Upper lobe of left lung (tissue), 6 donors: ENCODE measurements at regions not wholly inside any gene's neighbourhood (a gene's known extent, or its start where the extent isn't known, plus 50 kb on each side); places are given as distances from the start of the nearest gene placed in this dataset.

Experiments
- ATAC-seq, 2 donors: fragments of 200-7000 bp; cut with Tn5 transposase; one replicate each; pipeline ENCODE4 v1.9.1; 2022; ENCODE audit warnings: mild to moderate bottlenecking in 2 of 2, moderate library complexity in 2 of 2; ENCODE audit not compliant: low FRiP score in 2 of 2
- DNase-seq, 2 donors: peaks; one replicate each; pipeline ENCODE4 v3.0.0-alpha.2; 2019 to 2020
- H3K27ac ChIP-seq, 4 donors: fragments of 200-600 bp; sonication (generic); one replicate each; pipeline ENCODE4 v1.5.1; 2016 to 2019
- H3K27me3 ChIP-seq, 4 donors: fragments of 200-600 bp; sonication (generic); one replicate each; pipeline ENCODE4 v1.5.1; 2017 to 2019
- H3K36me3 ChIP-seq, 4 donors: fragments of 200-600 bp; sonication (generic); one replicate each; pipeline ENCODE4 v1.5.1; 2016 to 2019
- H3K4me1 ChIP-seq, 4 donors: fragments of 200-600 bp; sonication (generic); one replicate each; pipeline ENCODE4 v1.5.1; 2018 to 2019
- H3K4me3 ChIP-seq, 4 donors: fragments of 200-600 bp; sonication (generic); one replicate each; pipeline ENCODE4 v1.5.1; 2017 to 2019; ENCODE audit warnings: mild to moderate bottlenecking in 2 of 4, moderate library complexity in 1 of 4
- H3K9me3 ChIP-seq, 4 donors: fragments of 200-600 bp; sonication (generic); one replicate each; pipeline ENCODE4 v1.5.1; 2018 to 2019
- CTCF ChIP-seq, 6 experiments: fragments of 450-650 bp in 4 of 6; fragments of 200-600 bp in 2 of 6; sonication (generic) in 2 of 6; IDR thresholded peaks; one replicate each; pipeline ENCODE4 v1.5.1; 2016 to 2019; ENCODE audit warnings: antibody characterized with exemption in 6 of 6
- EP300 ChIP-seq, 4 donors: sonication (generic); formaldehyde crosslinking; IDR thresholded peaks; one replicate each; pipeline ENCODE4 v1.5.1; 2017; ENCODE audit warnings: antibody characterized with exemption in 4 of 4, control low read depth in 2 of 4
- POLR2A ChIP-seq, 4 donors: fragments of 450-650 bp; IDR thresholded peaks; one replicate each; pipeline ENCODE4 v1.5.1; 2016 to 2017; ENCODE audit warnings: antibody characterized with exemption in 4 of 4, mild to moderate bottlenecking in 2 of 4
- POLR2AphosphoS5 ChIP-seq, 2 donors: sonication (generic); formaldehyde crosslinking; IDR thresholded peaks; one replicate each; pipeline ENCODE4 v1.5.1; 2017; ENCODE audit warnings: antibody characterized with exemption in 2 of 2
- WGBS, 2 donors: methylation state at CpG; one replicate each; pipeline ENCODE4 v1.1.5; 2017 to 2018; 5-methylcytosine and 5-hydroxymethylcytosine counted together
- donor health status: DM: no; HTN: no; CAD: no; lungs with moderate emphysema.
- donor health status: DM: no; HTN: yes; CAD: no; lungs with severe emphysema.

- WGBS, 2 donors = 88 to 90% methylated on average over 4 of the region's 4 CpGs
- TF ChIP-seq CTCF (IDR thresholded peaks at IDR 0.05) (no peak), EP300 (IDR thresholded peaks at IDR 0.05) (no peak), POLR2AphosphoS5 (IDR thresholded peaks at IDR 0.05) (no peak), POLR2A (IDR thresholded peaks at IDR 0.05) (no peak)
- H3K4me3 ChIP-seq = no peak overlapping the region
- no peaks in the 10 kb centered on the region for H3K4me1 ChIP-seq
- H3K27me3 ChIP-seq = no peaks in the 10 kb centered on the region
- no peaks in the 10 kb centered on the region for H3K9me3 ChIP-seq
- H3K36me3 ChIP-seq = no peaks in the 10 kb centered on the region
- DNase-seq (no peak), ATAC-seq (no peak)
- no peak overlapping the region for H3K27ac ChIP-seq
These were observed 54.8 kb downstream of the CCDC71L start for GRCh38 chr7:106606120-106606519.

GRCh38 chr7:106604971-106605370 lies 56.0 kb downstream of the CCDC71L start:
- Histone ChIP-seq H3K36me3 (no peaks in the 10 kb centered on the region), H3K9me3 (no peaks in the 10 kb centered on the region), H3K4me3 (no peak overlapping the region), H3K27me3 (no peaks in the 10 kb centered on the region), H3K27ac (no peak overlapping the region), H3K4me1 (no peaks in the 10 kb centered on the region)
- TF ChIP-seq CTCF (IDR thresholded peaks at IDR 0.05) (no peak), EP300 (IDR thresholded peaks at IDR 0.05) (no peak), POLR2AphosphoS5 (IDR thresholded peaks at IDR 0.05) (no peak), POLR2A (IDR thresholded peaks at IDR 0.05) (no peak)
- no peak for ATAC-seq
- no peak for DNase-seq
- 92 to 95% methylated on average over 3 of the region's 3 CpGs for WGBS, 2 donors

GRCh38 chr7:106604303-106604924 lies 56.5 kb downstream of the CCDC71L start:
- TF ChIP-seq EP300 (IDR thresholded peaks at IDR 0.05) (no peak), POLR2AphosphoS5 (IDR thresholded peaks at IDR 0.05) (no peak), CTCF (IDR thresholded peaks at IDR 0.05) (no peak), POLR2A (IDR thresholded peaks at IDR 0.05) (no peak)
- ATAC-seq (peak in 1 of 2 donors; percentile 17), DNase-seq (no peak)
- no peak overlapping the region for H3K27ac ChIP-seq
- no peaks in the 10 kb centered on the region for H3K9me3 ChIP-seq
- H3K4me1 ChIP-seq = no peaks in the 10 kb centered on the region
- no peaks in the 10 kb centered on the region for H3K36me3 ChIP-seq
- no peaks in the 10 kb centered on the region for H3K27me3 ChIP-seq
- 57 to 75% methylated on average over 1 of the region's 1 CpG for WGBS, 2 donors
- no peak overlapping the region for H3K4me3 ChIP-seq

- Histone ChIP-seq H3K4me3 (no peak overlapping the region), H3K4me1 (peaks cover 0 to 5% (median 4%) of the 10 kb centered on the region in 4 donors), H3K27ac (no peak overlapping the region), H3K27me3 (no peaks in the 10 kb centered on the region), H3K9me3 (no peaks in the 10 kb centered on the region), H3K36me3 (no peaks in the 10 kb centered on the region)
- 79 to 86% methylated on average over 4 of the region's 4 CpGs for WGBS, 2 donors
- no peak for ATAC-seq
- no peak for DNase-seq
- TF ChIP-seq POLR2AphosphoS5 (IDR thresholded peaks at IDR 0.05) (no peak), EP300 (IDR thresholded peaks at IDR 0.05) (no peak), POLR2A (IDR thresholded peaks at IDR 0.05) (no peak), CTCF (IDR thresholded peaks at IDR 0.05) (no peak)
These were observed 57.6 kb downstream of the CCDC71L start for GRCh38 chr7:106603346-106603745.

GRCh38 chr7:106602062-106602461 lies 58.9 kb downstream of the CCDC71L start:
- Histone ChIP-seq H3K27me3 (no peaks in the 10 kb centered on the region), H3K4me3 (no peak overlapping the region), H3K27ac (no peak overlapping the region), H3K9me3 (no peaks in the 10 kb centered on the region), H3K36me3 (no peaks in the 10 kb centered on the region), H3K4me1 (peaks cover 0 to 5% (median 4%) of the 10 kb centered on the region in 4 donors)
- no peak for ATAC-seq
- 81 to 100% methylated on average over 1 of the region's 1 CpG for WGBS, 2 donors
- no peak for DNase-seq
- TF ChIP-seq EP300 (IDR thresholded peaks at IDR 0.05) (no peak), POLR2AphosphoS5 (IDR thresholded peaks at IDR 0.05) (no peak), CTCF (IDR thresholded peaks at IDR 0.05) (no peak), POLR2A (IDR thresholded peaks at IDR 0.05) (no peak)
